ENCODE measurements at regions not wholly inside any gene's neighbourhood (a gene's known extent, or its start where the extent isn't known, plus 50 kb on each side); places are given as distances from the start of the nearest gene placed in this dataset.

- no peak for DNase-seq (ENCODE audit: low spot score)
Measured at GRCh38 chr10:113420057-113420732, 132.7 kb upstream of the HABP2 start.

- no peak for DNase-seq (ENCODE audit: low spot score)
Measured at GRCh38 chr10:113420733-113421675, 131.8 kb upstream of the HABP2 start.

GRCh38 chr10:113422371-113422770, 130.5 kb upstream of the HABP2 start:
- no peak for DNase-seq (ENCODE audit: low spot score)

GRCh38 chr10:113423981-113424721, 128.7 kb upstream of the HABP2 start:
- no peak for DNase-seq (ENCODE audit: low spot score)

DNA sequence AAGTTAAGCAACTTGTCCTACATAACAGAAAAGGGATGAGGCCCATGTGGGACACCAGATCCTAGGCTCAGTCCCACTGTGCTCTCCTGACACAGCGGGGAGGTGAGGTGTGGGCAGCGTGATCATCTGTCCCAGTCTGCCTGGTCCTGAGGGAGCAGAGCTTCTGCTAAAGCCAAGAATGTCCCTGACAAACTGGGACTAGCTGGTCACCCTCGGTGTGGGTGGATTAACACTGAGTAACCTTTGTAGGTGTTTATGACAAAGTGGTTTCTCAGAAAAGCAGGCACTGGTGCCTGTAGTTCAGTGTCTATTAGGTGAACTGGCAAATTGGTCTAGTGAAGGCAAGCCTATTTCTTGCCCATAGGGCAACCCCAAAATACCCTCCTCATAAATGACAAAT, 127.8 kb upstream of the HABP2 start:
- no peak for DNase-seq (ENCODE audit: low spot score)

GRCh38 chr10:113425541-113425951, 127.3 kb upstream of the HABP2 start:
- no peak for DNase-seq (ENCODE audit: low spot score)

DNA sequence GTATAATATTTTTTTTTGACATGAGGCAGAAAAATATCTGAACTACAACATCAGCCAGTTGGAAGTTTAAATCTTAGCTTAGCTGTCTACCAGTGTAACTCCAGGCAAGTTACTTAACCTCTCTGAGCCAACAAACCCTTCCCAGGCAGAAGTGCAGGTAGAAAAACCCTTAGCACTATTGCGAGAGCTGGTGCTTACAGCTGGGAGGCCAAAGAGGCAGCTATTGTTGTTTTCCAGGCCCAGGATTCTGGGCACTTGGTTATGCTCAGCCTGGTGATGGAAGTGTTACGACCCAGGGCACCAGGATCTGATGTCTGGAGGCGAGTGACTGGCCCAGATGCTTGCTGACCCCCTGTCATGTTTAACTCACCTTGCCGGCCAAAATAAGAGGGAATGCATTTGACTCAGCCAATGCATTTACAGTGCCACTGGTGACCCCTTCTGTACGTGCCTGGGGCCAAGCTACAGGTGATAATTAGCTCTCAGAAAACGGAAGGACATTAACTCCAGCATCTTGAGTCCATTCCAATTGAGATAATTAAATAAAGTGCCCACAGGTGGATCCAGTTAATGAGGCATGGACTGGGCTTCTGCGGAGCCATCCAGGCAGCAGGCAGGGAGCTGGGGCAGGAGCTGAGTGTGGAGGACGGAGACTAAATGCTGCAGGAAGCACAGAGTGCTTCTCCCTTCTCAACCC, 126.5 kb upstream of the HABP2 start:
- no peak for DNase-seq (ENCODE audit: low spot score)

GRCh38 chr10:113427236-113427735, 125.6 kb upstream of the HABP2 start:
- DNase-seq (ENCODE audit: low spot score): no peak

GRCh38 chr10:113427811-113428558, 124.9 kb upstream of the HABP2 start:
- no peak for DNase-seq (ENCODE audit: low spot score)

- DNase-seq (ENCODE audit: low spot score): no peak
Measured at GRCh38 chr10:113430634-113431397, 122.0 kb upstream of the HABP2 start.

DNA sequence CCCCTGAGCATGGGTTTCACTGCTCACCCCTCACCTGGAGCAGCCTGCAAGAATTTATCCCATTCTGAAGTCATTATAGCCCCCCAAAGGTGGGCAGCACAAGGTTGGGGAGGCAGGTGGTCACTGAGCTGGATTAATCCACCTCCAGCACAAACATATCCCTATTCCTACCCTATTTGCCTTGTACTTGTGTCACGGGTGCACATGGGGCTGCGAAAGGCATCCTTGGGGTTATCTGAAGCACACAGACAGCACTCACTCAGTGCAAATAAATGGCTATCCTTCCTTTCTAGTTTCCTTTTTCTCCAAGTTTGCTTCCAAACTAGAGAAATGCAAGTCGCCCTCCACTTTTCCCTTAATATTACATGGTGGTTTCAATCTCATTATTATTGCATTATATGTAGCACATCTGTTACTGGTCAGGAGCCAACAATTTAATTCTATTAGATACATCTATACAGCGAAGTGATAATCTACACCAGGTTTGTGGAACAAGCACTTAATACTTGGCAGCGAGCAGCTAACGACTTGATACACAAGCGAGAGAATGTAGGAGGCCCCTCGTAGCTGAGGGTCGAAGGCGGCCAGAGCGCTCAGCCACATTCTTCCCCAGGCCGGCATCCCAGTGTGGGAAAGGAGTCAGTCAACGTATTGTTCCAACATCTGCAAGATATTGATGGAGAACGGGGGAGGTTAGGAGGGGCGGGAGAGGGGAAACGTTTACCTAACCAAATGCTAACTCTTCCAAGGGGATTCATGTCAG, 121.3 kb upstream of the HABP2 start:
- no peak for DNase-seq (ENCODE audit: low spot score)

GRCh38 chr10:113433711-113434110, 119.1 kb upstream of the HABP2 start:
- DNase-seq (ENCODE audit: low spot score): no peak

GRCh38 chr10:113434315-113434714, 118.5 kb upstream of the HABP2 start:
- no peak for DNase-seq (ENCODE audit: low spot score)

- DNase-seq (ENCODE audit: low spot score): no peak
Measured at GRCh38 chr10:113434950-113435349, 117.9 kb upstream of the HABP2 start.

- DNase-seq (ENCODE audit: low spot score): no peak
Measured at GRCh38 chr10:113435881-113436280, 117.0 kb upstream of the HABP2 start.

DNA sequence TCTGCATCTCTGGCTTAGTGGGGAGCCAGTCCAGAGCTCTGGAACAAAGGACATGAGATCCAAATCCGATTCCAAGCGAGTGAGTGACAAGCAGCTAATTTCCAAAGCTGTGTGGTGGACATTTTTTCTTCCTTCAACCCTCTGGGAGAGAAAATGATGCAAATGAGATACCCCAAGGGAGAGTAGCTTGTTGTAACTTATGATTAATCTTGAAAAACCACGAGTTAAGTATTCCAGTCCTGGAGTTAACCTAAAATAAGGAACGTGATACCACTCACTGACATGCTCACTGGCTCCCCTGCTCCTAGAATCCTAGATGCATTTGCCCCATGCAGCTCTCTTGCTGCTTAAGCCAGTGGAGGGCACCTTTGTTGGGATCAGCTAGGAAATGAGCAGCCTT, 116.0 kb upstream of the HABP2 start:
- no peak for DNase-seq (ENCODE audit: low spot score)

GRCh38 chr10:113438652-113439051, 114.2 kb upstream of the HABP2 start:
- no peak for DNase-seq (ENCODE audit: low spot score)

GRCh38 chr10:113441220-113441619, 111.6 kb upstream of the HABP2 start:
- no peak for DNase-seq (ENCODE audit: low spot score)

DNA sequence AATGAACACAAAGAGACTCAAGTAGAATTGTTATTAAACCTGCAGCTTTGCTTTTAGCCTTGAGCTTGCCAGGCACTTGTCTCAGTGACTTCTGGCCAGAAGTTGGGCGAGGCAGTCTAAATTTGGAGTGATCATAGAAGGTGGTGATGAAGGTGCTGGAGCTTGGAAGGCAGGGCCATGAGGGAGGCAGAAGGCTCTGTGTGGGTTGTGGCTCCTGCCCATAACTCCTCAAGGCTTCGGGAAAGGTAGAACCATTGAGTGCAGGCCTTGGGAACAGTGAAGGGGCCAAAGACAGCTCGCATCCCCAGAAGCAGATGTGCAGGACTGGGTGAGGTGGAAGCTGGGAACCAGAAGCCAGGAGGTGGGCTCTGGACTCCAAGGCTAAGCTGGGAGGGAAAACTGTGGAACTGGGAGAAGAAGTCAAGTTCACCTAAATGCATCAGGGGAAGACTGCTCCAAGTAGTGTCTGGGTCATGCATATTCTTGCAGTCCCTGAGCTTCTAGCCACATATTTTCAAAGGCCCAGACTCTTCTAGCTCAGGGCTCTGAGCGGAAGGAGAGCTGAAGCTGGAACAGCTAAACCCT, 111.1 kb upstream of the HABP2 start:
- no peak for DNase-seq (ENCODE audit: low spot score)

All from germinal center (tissue), 1 donor.